HPDE6-E6E7 (cell line): ENCODE measurements at regions not wholly inside any gene's neighbourhood (a gene's known extent, or its start where the extent isn't known, plus 50 kb on each side); places are given as distances from the start of the nearest gene placed in this dataset.
A peak's percentile ranks its signal among the peaks of the same experiment; 100 is the strongest.
"Not testable (repeated sequence)": the region's sequence is repeated elsewhere in the genome, so short reads cannot be mapped to it uniquely, and the experiment has no call there.

Experiments used
- DNase-seq: peaks from one replicate; pipeline ENCODE4 v3.0.0; 2011; ENCODE audit warnings: missing footprints; ENCODE audit errors: extremely low spot score

GRCh38 chr16:88242312-88243295 lies 140.2 kb upstream of the ZNF469 start:
- DNase-seq = not testable (repeated sequence)

- not testable (repeated sequence) for DNase-seq
Observed at GRCh38 chr16:88243921-88244320, 138.8 kb upstream of the ZNF469 start.

- not testable (repeated sequence) for DNase-seq
Observed at GRCh38 chr16:88245241-88246081, 137.3 kb upstream of the ZNF469 start.

GRCh38 chr16:88246955-88247582 lies 135.7 kb upstream of the ZNF469 start:
- not testable (repeated sequence) for DNase-seq

GRCh38 chr16:88247583-88247966 lies 135.2 kb upstream of the ZNF469 start:
- DNase-seq = not testable (repeated sequence)

GRCh38 chr16:88248761-88249160 lies 134.0 kb upstream of the ZNF469 start:
- not testable (repeated sequence) for DNase-seq

GRCh38 chr16:88250381-88250780 lies 132.4 kb upstream of the ZNF469 start:
- not testable (repeated sequence) for DNase-seq

- not testable (repeated sequence) for DNase-seq
Observed at GRCh38 chr16:88252057-88252794, 130.5 kb upstream of the ZNF469 start.

- not testable (repeated sequence) for DNase-seq
Observed at GRCh38 chr16:88258141-88258540, 124.6 kb upstream of the ZNF469 start.

- not testable (repeated sequence) for DNase-seq
Observed at GRCh38 chr16:88258764-88259525, 123.8 kb upstream of the ZNF469 start.

GRCh38 chr16:88259538-88259937 lies 123.2 kb upstream of the ZNF469 start:
- DNase-seq = not testable (repeated sequence)

GRCh38 chr16:88260146-88260545 lies 122.6 kb upstream of the ZNF469 start:
- DNase-seq = not testable (repeated sequence)

- not testable (repeated sequence) for DNase-seq
Observed at GRCh38 chr16:88260881-88261665, 121.7 kb upstream of the ZNF469 start.

GRCh38 chr16:88261814-88262605 lies 120.7 kb upstream of the ZNF469 start:
- DNase-seq = not testable (repeated sequence)

- DNase-seq = not testable (repeated sequence)
Observed at GRCh38 chr16:88262858-88263563, 119.7 kb upstream of the ZNF469 start.

- DNase-seq = not testable (repeated sequence)
Observed at GRCh38 chr16:88263681-88264287, 119.0 kb upstream of the ZNF469 start.

GRCh38 chr16:88264641-88265285 lies 118.0 kb upstream of the ZNF469 start:
- DNase-seq = peak; percentile 70
